ENCODE measurements at regions not wholly inside any gene's neighbourhood (a gene's known extent, or its start where the extent isn't known, plus 50 kb on each side); places are given as distances from the start of the nearest gene placed in this dataset.
A peak's percentile ranks its signal among the peaks of the same experiment; 100 is the strongest.

DNA sequence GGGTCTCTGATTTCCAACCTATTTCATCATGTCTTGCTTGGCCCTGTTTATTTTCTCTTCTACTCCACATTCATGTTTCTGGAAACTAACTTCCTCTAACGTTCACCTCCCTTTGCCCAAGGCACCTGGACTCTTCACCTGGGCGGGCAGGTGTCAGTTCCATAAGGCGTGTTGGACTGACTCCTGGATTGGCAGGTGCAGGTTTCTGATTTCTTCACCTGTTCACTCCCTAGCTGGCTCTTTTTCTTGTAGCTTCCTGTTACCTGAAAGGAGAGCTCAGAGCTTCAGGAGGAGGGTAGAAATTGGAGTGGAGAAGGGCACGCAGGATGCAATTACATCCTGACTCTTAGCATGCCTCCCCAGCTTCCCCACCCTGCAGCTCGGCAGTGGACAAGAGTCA is 350.8 kb upstream of the KLF3 start:
- no peak for DNase-seq (ENCODE audit: low read depth)

DNA sequence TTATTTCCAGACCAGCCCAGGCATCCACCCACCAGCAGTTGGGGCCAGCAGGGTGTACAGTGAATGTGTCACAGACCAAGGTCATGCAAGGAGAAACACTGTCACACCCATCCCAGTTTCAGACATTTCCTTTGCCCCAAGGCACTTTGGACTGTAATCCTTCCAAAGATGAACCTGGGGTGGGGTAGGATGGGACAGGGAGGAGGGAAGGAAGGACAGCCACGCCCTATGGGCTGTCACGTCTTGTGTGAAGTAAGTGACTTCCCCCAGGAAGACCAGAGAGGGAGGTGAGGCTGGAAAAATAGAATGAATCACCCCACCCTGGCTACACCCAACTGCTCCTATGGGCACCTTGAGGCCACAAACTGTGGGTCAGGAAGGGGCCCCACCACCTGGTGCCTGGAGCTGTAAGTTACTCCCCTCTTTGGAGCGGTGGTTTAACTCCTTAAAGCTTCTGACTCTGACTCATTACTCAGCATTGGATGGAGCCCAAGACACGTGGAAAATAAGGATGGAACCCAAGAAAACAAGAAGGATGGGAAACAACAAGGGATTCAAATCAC is 349.9 kb upstream of the KLF3 start:
- DNase-seq (ENCODE audit: low read depth) = no peak

DNA sequence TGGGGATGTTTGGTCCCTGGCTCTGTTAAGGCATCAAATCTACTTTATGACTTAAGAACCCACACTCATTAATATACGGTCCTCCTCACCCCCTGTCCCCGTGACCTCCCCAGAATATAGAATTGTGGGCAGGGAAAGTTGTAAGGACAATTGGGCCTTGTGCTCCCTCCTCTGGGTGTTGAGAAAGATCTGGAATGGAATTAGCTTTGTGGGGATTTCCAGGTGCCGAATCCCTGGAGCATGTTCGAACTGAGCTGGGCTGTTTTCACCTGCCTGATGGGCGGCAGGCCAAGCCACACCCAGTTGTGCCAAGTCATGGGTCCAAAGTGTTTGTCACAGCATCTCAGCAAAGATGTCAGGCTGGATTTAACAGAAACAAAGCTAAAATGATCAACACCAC is 349.3 kb upstream of the KLF3 start:
- DNase-seq (ENCODE audit: low read depth) = no peak

GRCh38 chr4:38315286-38315685 is 348.7 kb upstream of the KLF3 start:
- DNase-seq (ENCODE audit: low read depth) = no peak

DNA sequence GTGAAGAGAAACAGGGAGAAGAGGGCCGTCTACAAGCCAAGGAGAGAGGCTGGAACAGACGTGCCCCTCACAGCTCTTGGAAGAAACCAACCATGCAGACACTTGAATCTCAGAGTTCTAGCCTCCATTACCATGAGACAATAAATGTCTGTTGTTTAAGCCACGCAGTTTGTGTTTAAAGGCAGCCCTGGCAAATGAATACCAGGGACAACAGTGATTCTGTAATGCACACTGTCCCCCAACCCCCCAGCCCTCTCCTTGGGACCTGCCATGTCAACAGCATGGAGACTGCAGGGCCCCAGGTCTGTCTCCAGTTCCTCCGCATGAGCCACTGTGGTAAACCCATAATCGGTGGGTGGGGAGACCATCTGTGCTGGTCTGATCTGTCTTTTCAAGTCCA is 348.0 kb upstream of the KLF3 start:
- no peak for DNase-seq (ENCODE audit: low read depth)

- no peak for DNase-seq (ENCODE audit: low read depth)
Measured at GRCh38 chr4:38317041-38317674, 346.8 kb upstream of the KLF3 start.

DNA sequence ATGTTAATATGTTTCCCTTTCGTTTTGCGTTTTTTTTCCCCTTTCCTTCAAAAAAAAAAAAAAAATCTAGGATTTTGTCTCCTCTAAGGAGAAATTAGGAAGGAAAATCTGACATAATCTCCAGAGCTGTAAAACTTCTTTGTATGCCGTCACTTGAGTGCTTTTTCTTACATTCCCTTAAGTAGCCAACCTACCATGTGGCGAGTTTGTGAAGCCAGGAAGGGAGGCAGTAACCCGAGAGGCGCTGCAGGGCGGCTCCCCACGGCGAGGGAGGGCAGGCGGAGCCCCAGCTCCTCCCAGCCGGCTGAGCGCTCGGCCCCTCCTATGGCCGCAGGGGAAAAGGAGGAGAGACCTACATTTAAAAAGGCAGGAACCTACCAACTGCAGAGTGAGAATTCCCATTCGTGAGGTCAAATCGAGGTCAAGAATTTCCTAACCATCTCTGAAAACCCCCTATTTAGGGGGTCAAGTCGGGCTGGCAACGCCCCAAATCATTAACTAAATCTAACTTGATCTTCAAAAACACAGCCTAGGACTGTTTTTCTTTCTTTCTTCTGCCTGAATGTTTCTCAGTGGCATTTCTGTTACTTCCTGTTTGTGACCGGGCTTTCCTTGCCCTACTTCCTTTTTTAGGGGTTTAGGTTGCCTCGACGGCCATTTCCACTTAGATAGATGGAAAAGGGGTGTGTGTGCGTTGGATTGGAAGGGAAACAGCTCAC is 345.1 kb upstream of the KLF3 start:
- peak; percentile 69 for DNase-seq (ENCODE audit: low read depth)

GRCh38 chr4:38319456-38320342 is 344.3 kb upstream of the KLF3 start:
- peak; percentile 90 for DNase-seq (ENCODE audit: low read depth)

DNA sequence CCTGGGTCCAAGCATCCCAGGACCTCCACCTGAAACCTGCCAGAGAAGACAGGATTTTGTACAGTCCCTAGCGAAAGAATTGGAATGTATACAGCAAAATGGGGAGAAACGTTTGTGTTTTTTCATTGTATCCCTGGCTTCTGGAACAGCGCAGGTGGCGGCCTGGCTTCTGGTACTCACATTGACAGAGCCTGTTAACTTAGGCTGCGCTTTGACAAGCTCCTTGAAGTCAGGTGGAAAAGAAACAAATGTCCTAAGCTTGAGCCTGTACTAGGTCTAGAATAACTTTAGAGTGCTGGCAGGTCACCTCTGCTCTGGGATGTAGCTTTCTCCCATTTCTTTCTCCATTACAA is 343.7 kb upstream of the KLF3 start:
- no peak for DNase-seq (ENCODE audit: low read depth)

GRCh38 chr4:38320833-38321232 is 343.2 kb upstream of the KLF3 start:
- no peak for DNase-seq (ENCODE audit: low read depth)

- DNase-seq (ENCODE audit: low read depth) = no peak
Measured at GRCh38 chr4:38322714-38323113, 341.3 kb upstream of the KLF3 start.

GRCh38 chr4:38323141-38323641 is 340.8 kb upstream of the KLF3 start:
- no peak for DNase-seq (ENCODE audit: low read depth)

DNA sequence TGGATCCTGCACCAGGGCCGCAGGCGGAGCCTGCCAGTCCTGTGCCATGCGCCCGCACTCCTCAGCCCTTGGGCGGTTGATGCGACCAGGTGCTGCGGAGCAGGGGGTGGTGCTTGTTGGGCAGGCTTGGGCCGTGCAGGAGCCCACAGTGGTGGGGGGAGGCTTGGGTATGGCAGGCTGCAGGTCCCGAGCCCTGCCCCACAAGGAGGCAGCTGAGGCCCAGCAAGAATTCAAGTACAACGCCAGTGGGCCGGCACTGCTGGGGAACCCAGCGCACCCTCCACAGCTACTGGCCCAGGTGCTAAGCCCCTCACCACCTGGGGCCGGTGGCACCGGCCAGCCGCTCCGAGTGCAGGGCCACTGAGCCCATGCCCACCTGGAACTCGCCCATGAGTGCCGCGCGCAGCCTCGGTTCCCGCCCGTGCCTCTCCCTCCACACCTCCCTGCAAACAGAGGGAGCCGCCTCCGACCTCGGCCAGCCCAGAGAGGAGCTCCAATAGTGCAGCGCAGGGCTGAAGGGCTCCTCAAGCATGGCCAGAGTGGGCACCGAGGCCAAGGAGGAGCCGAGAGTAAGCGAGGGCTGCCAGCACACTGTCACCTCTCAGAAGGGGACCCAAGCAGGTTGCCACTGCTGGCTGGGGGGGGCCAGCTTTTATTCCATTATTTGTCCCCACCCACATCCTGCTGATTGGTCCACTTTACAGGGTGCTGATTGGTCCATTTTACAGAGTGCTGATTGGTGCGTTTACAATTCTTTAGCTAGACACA is 339.0 kb upstream of the KLF3 start:
- DNase-seq (ENCODE audit: low read depth) = no peak

GRCh38 chr4:38325629-38325913 is 338.4 kb upstream of the KLF3 start:
- DNase-seq (ENCODE audit: low read depth) = no peak

DNA sequence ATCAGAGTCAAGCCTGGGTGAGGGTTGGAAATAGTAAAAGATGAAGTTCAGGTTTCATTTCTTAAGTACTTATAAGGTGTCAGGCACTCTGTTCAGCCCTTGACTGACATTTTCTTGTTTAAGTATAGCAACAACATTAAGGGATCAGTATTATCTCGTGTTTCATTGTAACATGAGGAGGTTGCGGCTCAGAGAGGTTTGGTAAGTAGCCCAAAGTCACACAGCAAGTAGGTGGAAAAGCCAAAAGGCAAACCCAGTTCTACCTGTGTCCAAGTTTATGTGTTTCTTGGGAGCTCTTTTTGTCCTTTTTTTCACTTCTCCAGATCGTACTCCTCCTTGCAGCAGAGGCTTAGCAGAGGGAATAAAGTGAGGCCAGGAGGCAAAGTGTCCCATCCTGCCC is 337.5 kb upstream of the KLF3 start:
- no peak for DNase-seq (ENCODE audit: low read depth)

- DNase-seq (ENCODE audit: low read depth) = no peak
Measured at GRCh38 chr4:38327174-38327573, 336.8 kb upstream of the KLF3 start.

- no peak for DNase-seq (ENCODE audit: low read depth)
Measured at GRCh38 chr4:38328989-38329729, 334.8 kb upstream of the KLF3 start.

DNA sequence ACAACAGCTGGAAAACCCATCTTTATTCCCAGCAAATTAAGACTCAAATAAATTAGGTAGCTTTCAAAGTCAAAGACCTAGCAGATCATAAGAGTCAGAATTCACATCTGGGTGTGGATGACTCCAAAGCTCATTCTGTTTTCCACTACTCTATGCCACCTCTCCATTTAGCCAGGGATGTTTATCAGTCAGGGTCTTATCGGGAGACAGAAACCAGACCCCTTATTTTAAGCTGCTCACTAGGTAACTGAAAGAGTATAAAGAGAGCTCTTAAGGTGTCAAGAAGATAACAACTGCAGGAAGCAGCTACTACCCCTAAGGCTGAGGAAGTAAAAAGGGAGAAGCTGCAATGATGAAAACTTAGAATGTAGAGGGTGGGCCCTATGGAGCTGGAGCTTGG is 333.7 kb upstream of the KLF3 start:
- no peak for DNase-seq (ENCODE audit: low read depth)

DNA sequence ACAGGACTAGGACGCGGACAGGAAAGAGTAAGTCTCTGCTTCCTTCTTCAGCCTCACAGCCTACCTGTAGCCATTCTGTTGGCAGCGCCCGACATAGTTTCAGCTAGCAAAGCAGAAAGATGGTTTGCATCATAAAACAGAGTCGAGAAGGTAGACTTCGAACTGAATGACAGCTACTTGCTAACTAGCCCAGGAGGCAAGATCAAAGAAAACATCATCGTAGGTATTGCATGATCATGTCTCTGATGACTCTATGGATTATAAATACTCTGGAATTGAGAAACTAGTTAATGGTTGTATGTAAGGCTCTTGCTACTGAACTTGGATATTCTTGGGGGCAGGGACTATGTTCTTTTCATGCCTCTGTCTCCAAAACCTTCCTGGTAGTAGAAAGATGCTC is 333.1 kb upstream of the KLF3 start:
- no peak for DNase-seq (ENCODE audit: low read depth)

DNA sequence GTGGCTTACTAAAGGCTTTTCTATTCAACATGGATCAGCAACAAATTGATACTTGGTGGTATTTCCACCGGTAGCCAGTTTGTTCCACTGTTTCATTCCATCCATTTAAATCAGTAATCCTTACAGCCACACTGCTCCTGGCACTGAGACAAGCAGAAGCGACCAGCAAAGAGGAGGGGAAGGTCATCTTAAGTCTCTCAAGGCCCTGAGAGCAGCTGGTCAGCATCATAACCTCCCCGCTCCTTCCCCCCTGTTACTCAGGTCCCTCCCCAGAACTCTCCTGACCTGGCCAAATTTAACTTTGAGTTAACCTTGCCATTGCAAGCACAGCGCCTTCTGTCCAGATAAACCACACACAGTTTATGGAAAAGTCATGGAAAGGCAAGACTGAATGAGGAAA is 331.3 kb upstream of the KLF3 start:
- no peak for DNase-seq (ENCODE audit: low read depth)

GRCh38 chr4:38333219-38333618 is 330.8 kb upstream of the KLF3 start:
- no peak for DNase-seq (ENCODE audit: low read depth)
